ENCODE measurements at regions not wholly inside any gene's neighbourhood (a gene's known extent, or its start where the extent isn't known, plus 50 kb on each side); places are given as distances from the start of the nearest gene placed in this dataset.

DNA sequence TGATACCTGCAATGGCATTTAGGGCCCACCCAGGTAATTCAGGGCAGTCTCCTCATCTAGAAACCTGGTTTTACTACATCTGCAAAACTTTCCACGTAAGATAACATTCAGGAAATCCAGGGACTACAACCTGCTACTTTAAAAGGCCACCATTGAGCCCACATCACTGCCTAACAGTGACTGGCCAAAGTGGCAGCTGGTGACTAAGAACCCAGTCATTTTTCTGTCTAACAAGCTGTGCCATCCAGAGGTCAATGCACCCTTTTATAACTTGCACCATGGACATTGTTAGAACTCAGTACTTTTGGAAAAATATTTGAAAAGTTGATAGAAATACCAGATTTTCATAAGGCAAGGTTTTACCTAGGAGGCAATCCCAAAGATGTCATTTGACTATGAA lies 492.4 kb downstream of the OTOL1 start (continued):
- TF ChIP-seq, protein P1, sequence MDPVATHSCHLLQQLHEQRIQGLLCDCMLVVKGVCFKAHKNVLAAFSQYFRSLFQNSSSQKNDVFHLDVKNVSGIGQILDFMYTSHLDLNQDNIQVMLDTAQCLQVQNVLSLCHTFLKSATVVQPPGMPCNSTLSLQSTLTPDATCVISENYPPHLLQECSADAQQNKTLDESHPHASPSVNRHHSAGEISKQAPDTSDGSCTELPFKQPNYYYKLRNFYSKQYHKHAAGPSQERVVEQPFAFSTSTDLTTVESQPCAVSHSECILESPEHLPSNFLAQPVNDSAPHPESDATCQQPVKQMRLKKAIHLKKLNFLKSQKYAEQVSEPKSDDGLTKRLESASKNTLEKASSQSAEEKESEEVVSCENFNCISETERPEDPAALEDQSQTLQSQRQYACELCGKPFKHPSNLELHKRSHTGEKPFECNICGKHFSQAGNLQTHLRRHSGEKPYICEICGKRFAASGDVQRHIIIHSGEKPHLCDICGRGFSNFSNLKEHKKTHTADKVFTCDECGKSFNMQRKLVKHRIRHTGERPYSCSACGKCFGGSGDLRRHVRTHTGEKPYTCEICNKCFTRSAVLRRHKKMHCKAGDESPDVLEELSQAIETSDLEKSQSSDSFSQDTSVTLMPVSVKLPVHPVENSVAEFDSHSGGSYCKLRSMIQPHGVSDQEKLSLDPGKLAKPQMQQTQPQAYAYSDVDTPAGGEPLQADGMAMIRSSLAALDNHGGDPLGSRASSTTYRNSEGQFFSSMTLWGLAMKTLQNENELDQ (CRISPR knock-in tag; IDR thresholded peaks at IDR 0.05; ENCODE audit: borderline replicate concordance) = no peak
- TF ChIP-seq BRD4 (CRISPR knock-in tag; IDR thresholded peaks at IDR 0.05) = no peak
- TF ChIP-seq ZNF331 (CRISPR knock-in tag; IDR thresholded peaks at IDR 0.05) = no peak
- TF ChIP-seq ZNF615 (CRISPR knock-in tag; IDR thresholded peaks at IDR 0.05; ENCODE audit: borderline replicate concordance) = no peak
- TF ChIP-seq, protein P2, sequence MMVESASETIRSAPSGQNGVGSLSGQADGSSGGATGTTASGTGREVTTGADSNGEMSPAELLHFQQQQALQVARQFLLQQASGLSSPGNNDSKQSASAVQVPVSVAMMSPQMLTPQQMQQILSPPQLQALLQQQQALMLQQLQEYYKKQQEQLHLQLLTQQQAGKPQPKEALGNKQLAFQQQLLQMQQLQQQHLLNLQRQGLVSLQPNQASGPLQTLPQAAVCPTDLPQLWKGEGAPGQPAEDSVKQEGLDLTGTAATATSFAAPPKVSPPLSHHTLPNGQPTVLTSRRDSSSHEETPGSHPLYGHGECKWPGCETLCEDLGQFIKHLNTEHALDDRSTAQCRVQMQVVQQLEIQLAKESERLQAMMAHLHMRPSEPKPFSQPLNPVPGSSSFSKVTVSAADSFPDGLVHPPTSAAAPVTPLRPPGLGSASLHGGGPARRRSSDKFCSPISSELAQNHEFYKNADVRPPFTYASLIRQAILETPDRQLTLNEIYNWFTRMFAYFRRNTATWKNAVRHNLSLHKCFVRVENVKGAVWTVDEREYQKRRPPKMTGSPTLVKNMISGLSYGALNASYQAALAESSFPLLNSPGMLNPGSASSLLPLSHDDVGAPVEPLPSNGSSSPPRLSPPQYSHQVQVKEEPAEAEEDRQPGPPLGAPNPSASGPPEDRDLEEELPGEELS (CRISPR knock-in tag; IDR thresholded peaks at IDR 0.05) = no peak
- TF ChIP-seq ZNF207 (IDR thresholded peaks at IDR 0.05; ENCODE audit: borderline replicate concordance) = no peak
- TF ChIP-seq, protein P3, sequence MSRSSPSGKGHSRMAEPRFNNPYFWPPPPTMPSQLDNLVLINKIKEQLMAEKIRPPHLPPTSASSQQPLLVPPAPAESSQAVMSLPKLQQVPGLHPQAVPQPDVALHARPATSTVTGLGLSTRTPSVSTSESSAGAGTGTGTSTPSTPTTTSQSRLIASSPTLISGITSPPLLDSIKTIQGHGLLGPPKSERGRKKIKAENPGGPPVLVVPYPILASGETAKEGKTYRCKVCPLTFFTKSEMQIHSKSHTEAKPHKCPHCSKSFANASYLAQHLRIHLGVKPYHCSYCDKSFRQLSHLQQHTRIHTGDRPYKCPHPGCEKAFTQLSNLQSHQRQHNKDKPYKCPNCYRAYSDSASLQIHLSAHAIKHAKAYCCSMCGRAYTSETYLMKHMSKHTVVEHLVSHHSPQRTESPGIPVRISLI (CRISPR knock-in tag; IDR thresholded peaks at IDR 0.05; ENCODE audit: borderline replicate concordance) = no peak

DNA sequence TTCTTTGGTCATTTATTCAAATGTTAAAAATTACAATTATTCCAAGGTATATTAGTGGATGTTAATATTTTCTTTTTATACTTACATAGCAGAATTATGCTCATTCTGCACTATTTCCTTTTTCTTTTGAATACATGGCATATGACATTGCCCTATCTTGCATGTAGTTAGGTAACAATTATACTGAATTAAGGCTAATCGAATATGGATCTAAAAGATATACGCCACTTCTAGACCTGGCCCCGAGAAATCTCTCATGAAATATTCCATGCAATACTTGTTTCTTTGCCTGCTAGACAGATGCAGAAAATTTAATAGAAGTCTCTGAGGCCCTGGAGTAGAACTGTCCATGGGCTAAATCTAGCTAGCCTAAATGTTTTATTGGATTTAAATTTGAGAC lies 493.4 kb downstream of the OTOL1 start:
- H2AFZ ChIP-seq (ENCODE audit: low read length) = no peak overlapping the region
- in situ Hi-C loops (cut with HindIII; ENCODE audit: extremely low pct_ligation_motif_present, low pct_unique_long_range_greater_than_20kb) = no loop called here
- WGBS (ENCODE audit: low lambda C conversion rate) = 18% methylated on average over 3 of the region's 3 CpGs
- CTCF ChIA-PET (ENCODE audit: low intra/inter-chr PET ratio, low total read pairs) = no interaction called here
- H3K4me1 ChIP-seq (ENCODE audit: insufficient read depth, low read length) = no peaks in the 10 kb centered on the region
- no peaks in the 10 kb centered on the region for H3K36me3 ChIP-seq (replicated peaks in 1 of 2; ENCODE audit: control insufficient read depth in 1 of 2, insufficient read depth in 2 of 2, low read length in 2 of 2)
- intact Hi-C loops (cut with micrococcal nuclease; ENCODE audit: unreplicated experiment) = no loop called here
- no peak overlapping the region for H3K9ac ChIP-seq (ENCODE audit: insufficient read depth, low read depth, low read length)
- H3K9me3 ChIP-seq (ENCODE audit: low read length) = peaks cover 16% of the 10 kb centered on the region
- no peak for ATAC-seq
- H4K20me1 ChIP-seq (ENCODE audit: insufficient read depth, low read length) = no peaks in the 10 kb centered on the region
- no peak overlapping the region for H3K4me3 ChIP-seq (replicated peaks in 1 of 3; ENCODE audit: insufficient read depth in 1 of 3, low read depth in 2 of 3, low read length in 3 of 3)
- BruUV-seq (replicated peaks) = no TSS peak
- POLR2A ChIA-PET = no interaction called here
- FAIRE-seq = no peak
- H3K27ac ChIP-seq (ENCODE audit: extremely low read length, insufficient read depth, low read length) = no peak overlapping the region
- no peak for DNase-seq (ENCODE audit: low spot score)
- no peaks in the 10 kb centered on the region for H3K79me2 ChIP-seq (ENCODE audit: insufficient read depth, low read length)
- no peak overlapping the region for H3K4me2 ChIP-seq (ENCODE audit: low read depth, low read length)
- no peaks in the 10 kb centered on the region; a peak in 1 of 5 replicates for H3K27me3 ChIP-seq (ENCODE audit: control insufficient read depth in 1 of 2, insufficient read depth in 2 of 2, low read length in 2 of 2)
- TF ChIP-seq, protein P4, sequence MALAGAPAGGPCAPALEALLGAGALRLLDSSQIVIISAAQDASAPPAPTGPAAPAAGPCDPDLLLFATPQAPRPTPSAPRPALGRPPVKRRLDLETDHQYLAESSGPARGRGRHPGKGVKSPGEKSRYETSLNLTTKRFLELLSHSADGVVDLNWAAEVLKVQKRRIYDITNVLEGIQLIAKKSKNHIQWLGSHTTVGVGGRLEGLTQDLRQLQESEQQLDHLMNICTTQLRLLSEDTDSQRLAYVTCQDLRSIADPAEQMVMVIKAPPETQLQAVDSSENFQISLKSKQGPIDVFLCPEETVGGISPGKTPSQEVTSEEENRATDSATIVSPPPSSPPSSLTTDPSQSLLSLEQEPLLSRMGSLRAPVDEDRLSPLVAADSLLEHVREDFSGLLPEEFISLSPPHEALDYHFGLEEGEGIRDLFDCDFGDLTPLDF (CRISPR knock-in tag; IDR thresholded peaks at IDR 0.05) = no peak
- TF ChIP-seq, protein P5, sequence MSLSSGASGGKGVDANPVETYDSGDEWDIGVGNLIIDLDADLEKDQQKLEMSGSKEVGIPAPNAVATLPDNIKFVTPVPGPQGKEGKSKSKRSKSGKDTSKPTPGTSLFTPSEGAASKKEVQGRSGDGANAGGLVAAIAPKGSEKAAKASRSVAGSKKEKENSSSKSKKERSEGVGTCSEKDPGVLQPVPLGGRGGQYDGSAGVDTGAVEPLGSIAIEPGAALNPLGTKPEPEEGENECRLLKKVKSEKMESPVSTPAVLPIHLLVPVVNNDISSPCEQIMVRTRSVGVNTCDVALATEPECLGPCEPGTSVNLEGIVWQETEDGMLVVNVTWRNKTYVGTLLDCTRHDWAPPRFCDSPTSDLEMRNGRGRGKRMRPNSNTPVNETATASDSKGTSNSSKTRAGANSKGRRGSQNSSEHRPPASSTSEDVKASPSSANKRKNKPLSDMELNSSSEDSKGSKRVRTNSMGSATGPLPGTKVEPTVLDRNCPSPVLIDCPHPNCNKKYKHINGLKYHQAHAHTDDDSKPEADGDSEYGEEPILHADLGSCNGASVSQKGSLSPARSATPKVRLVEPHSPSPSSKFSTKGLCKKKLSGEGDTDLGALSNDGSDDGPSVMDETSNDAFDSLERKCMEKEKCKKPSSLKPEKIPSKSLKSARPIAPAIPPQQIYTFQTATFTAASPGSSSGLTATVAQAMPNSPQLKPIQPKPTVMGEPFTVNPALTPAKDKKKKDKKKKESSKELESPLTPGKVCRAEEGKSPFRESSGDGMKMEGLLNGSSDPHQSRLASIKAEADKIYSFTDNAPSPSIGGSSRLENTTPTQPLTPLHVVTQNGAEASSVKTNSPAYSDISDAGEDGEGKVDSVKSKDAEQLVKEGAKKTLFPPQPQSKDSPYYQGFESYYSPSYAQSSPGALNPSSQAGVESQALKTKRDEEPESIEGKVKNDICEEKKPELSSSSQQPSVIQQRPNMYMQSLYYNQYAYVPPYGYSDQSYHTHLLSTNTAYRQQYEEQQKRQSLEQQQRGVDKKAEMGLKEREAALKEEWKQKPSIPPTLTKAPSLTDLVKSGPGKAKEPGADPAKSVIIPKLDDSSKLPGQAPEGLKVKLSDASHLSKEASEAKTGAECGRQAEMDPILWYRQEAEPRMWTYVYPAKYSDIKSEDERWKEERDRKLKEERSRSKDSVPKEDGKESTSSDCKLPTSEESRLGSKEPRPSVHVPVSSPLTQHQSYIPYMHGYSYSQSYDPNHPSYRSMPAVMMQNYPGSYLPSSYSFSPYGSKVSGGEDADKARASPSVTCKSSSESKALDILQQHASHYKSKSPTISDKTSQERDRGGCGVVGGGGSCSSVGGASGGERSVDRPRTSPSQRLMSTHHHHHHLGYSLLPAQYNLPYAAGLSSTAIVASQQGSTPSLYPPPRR (CRISPR knock-in tag; IDR thresholded peaks at IDR 0.05; ENCODE audit: borderline replicate concordance) = no peak
- TF ChIP-seq JARID2 (CRISPR knock-in tag; IDR thresholded peaks at IDR 0.05; ENCODE audit: insufficient replicate concordance) = no peak
- TF ChIP-seq MIER2 (CRISPR knock-in tag; IDR thresholded peaks at IDR 0.05) = no peak
- no peak for TF ChIP-seq ZNF883 (CRISPR knock-in tag; IDR thresholded peaks at IDR 0.05; ENCODE audit: not compliant biosample characterization)

Measured in HepG2 (cell line).